Neural crest cell (in vitro differentiated cells): ENCODE measurements at regions not wholly inside any gene's neighbourhood (a gene's known extent, or its start where the extent isn't known, plus 50 kb on each side); places are given as distances from the start of the nearest gene placed in this dataset.

Source experiments
- DNase-seq: peaks from one replicate; pipeline ENCODE4 v3.0.0; 2021; ENCODE audit warnings: low read depth, mixed read lengths, low spot score
- H3K27ac Mint-ChIP-seq: one replicate; pipeline ENCODE4 v1.8.0; 2021; ENCODE audit warnings: mild to moderate bottlenecking, mixed read lengths; ENCODE audit not compliant: unreplicated experiment
- H3K27me3 Mint-ChIP-seq: 2 replicates; pipeline ENCODE4 v1.8.0; 2021; ENCODE audit warnings: low read depth, mild to moderate bottlenecking, mixed read lengths
- H3K36me3 Mint-ChIP-seq: 2 replicates; pipeline ENCODE4 v1.8.0; 2021; ENCODE audit warnings: low read depth, mild to moderate bottlenecking, mixed read lengths
- H3K4me1 Mint-ChIP-seq: 2 replicates; pipeline ENCODE4 v1.8.0; 2021; ENCODE audit warnings: mixed read lengths
- H3K4me3 Mint-ChIP-seq: one replicate; pipeline ENCODE4 v1.8.0; 2021; ENCODE audit warnings: mild to moderate bottlenecking, mixed read lengths
- H3K9me3 Mint-ChIP-seq: 2 replicates; pipeline ENCODE4 v1.8.0; 2021; ENCODE audit warnings: mixed read lengths
- CTCF ChIP-seq: fragments of 200-600 bp; sonication (generic); conservative IDR thresholded peaks from 2 replicates; pipeline ENCODE4 v1.5.0; 2021; ENCODE audit warnings: antibody characterized with exemption, mild to moderate bottlenecking

GRCh38 chr3:56989169-56989976, 71.1 kb upstream of the SPATA12 start:
- DNase-seq, result no peak
- Mint-ChIP-seq H3K4me3 (no peak overlapping the region), H3K9me3 (no peaks in the 10 kb centered on the region), H3K36me3 (no peaks in the 10 kb centered on the region), H3K4me1 (peaks cover 9% of the 10 kb centered on the region), H3K27ac (no peak overlapping the region), H3K27me3 (peaks cover 15% of the 10 kb centered on the region)
- no peak for TF ChIP-seq CTCF

GRCh38 chr3:56988458-56989168, 71.9 kb upstream of the SPATA12 start:
- no peaks in the 10 kb centered on the region for H3K9me3 Mint-ChIP-seq
- peaks cover 15% of the 10 kb centered on the region for H3K27me3 Mint-ChIP-seq
- peak; percentile 85 for DNase-seq
- H3K36me3 Mint-ChIP-seq, result no peaks in the 10 kb centered on the region
- peak; percentile 97 for TF ChIP-seq CTCF
- peaks cover 9% of the 10 kb centered on the region for H3K4me1 Mint-ChIP-seq
- no peak overlapping the region for H3K27ac Mint-ChIP-seq
- no peak overlapping the region for H3K4me3 Mint-ChIP-seq

- H3K4me3 Mint-ChIP-seq, result no peak overlapping the region
- H3K27me3 Mint-ChIP-seq, result peaks cover 15% of the 10 kb centered on the region
- H3K9me3 Mint-ChIP-seq, result no peaks in the 10 kb centered on the region
- no peak overlapping the region for H3K27ac Mint-ChIP-seq
- TF ChIP-seq CTCF, result peak; percentile 47
- DNase-seq, result no peak
- peaks cover 9% of the 10 kb centered on the region for H3K4me1 Mint-ChIP-seq
- no peaks in the 10 kb centered on the region for H3K36me3 Mint-ChIP-seq
Observed at GRCh38 chr3:56987238-56987895, 73.1 kb upstream of the SPATA12 start.

- Mint-ChIP-seq H3K27me3 (peaks cover 15% of the 10 kb centered on the region), H3K4me1 (peaks cover 9% of the 10 kb centered on the region), H3K4me3 (no peak overlapping the region), H3K27ac (no peak overlapping the region), H3K9me3 (no peaks in the 10 kb centered on the region), H3K36me3 (no peaks in the 10 kb centered on the region)
- TF ChIP-seq CTCF, result no peak
- no peak for DNase-seq
Observed at GRCh38 chr3:56986347-56986746, 74.1 kb upstream of the SPATA12 start.

GRCh38 chr3:56985878-56986277, 74.6 kb upstream of the SPATA12 start:
- H3K4me3 Mint-ChIP-seq, result no peak overlapping the region
- peaks cover 7% of the 10 kb centered on the region for H3K4me1 Mint-ChIP-seq
- no peak for DNase-seq
- peaks cover 11% of the 10 kb centered on the region for H3K27me3 Mint-ChIP-seq
- TF ChIP-seq CTCF, result no peak
- no peaks in the 10 kb centered on the region for H3K36me3 Mint-ChIP-seq
- no peaks in the 10 kb centered on the region for H3K9me3 Mint-ChIP-seq
- H3K27ac Mint-ChIP-seq, result no peak overlapping the region
